Caco-2 (cell line): ENCODE measurements at regions not wholly inside any gene's neighbourhood (a gene's known extent, or its start where the extent isn't known, plus 50 kb on each side); places are given as distances from the start of the nearest gene placed in this dataset.

Source experiments
- BruUV-seq: library from RNA; stranded (reverse); fragments of 400-500 nt; replicated peaks from 2 replicates; lab custom pipeline; 2021; lab: Mats Ljungman, UMichigan
- CTCF ChIA-PET: fragments of 300-600 bp; sonication (Branson Sonifier 250); formaldehyde crosslinking; loops from one replicate; lab custom pipeline; 2022; ENCODE audit warnings: antibody characterized with exemption; lab: Charles Lee
- POLR2A ChIA-PET: fragments of 300-600 bp; sonication (Branson Sonifier 250); formaldehyde crosslinking; loops from one replicate; lab custom pipeline; 2022; ENCODE audit warnings: antibody characterized with exemption; lab: Charles Lee
- DNase-seq, 2 experiments: peaks; one replicate each; pipeline versions ENCODE4 v3.0.0 to v3.0.0-alpha.2; 2020 to 2022
- H3K27me3 ChIP-seq: replicated peaks from 2 replicates; pipeline ENCODE4 v1.6.0; 2011; ENCODE audit warnings: low read length; ENCODE audit not compliant: control insufficient read depth, insufficient read depth
- H3K36me3 ChIP-seq: 2 replicates; pipeline ENCODE4 v1.5.1; 2011; ENCODE audit warnings: low read length; ENCODE audit not compliant: control insufficient read depth, insufficient read depth
- H3K4me1 ChIP-seq: fragments of 250-450 bp; sonication (Bioruptor Pico); 2 replicates; pipeline ENCODE4 v1.5.1; 2020; ENCODE audit warnings: mild to moderate bottlenecking
- H3K4me3 ChIP-seq: 2 replicates; pipeline ENCODE4 v1.5.1; 2011; ENCODE audit warnings: low read depth, mild to moderate bottlenecking, control low read depth, low read length
- H3K9me3 ChIP-seq: fragments of 250-450 bp; sonication (Bioruptor Pico); 2 replicates; pipeline ENCODE4 v1.5.1; 2020; ENCODE audit warnings: mild to moderate bottlenecking, moderate library complexity
- H3K27ac Mint-ChIP-seq: one replicate; pipeline ENCODE4 v1.8.0; 2022; ENCODE audit warnings: mixed read lengths; ENCODE audit not compliant: unreplicated experiment
- H3K27me3 Mint-ChIP-seq: one replicate; pipeline ENCODE4 v1.8.0; 2022; ENCODE audit warnings: mixed read lengths; ENCODE audit not compliant: insufficient read depth, unreplicated experiment
- H3K36me3 Mint-ChIP-seq: one replicate; pipeline ENCODE4 v1.8.0; 2022; ENCODE audit warnings: mild to moderate bottlenecking, mixed read lengths; ENCODE audit not compliant: insufficient read depth, unreplicated experiment
- H3K4me1 Mint-ChIP-seq: one replicate; pipeline ENCODE4 v1.8.0; 2022; ENCODE audit warnings: low read depth, mixed read lengths; ENCODE audit not compliant: unreplicated experiment
- H3K4me3 Mint-ChIP-seq: one replicate; pipeline ENCODE4 v1.8.0; 2022; ENCODE audit warnings: mild to moderate bottlenecking, moderate library complexity, mixed read lengths; ENCODE audit not compliant: unreplicated experiment
- H3K9me3 Mint-ChIP-seq: one replicate; pipeline ENCODE4 v1.8.0; 2022; ENCODE audit warnings: mixed read lengths; ENCODE audit not compliant: unreplicated experiment
- CTCF ChIP-seq, 2 experiments: fragments of 200-600 bp in 1 of 2; IDR thresholded peaks; 1 replicate in 1 of 2; 2 replicates in 1 of 2; pipeline versions ENCODE4 v1.5.1 to v1.8.0; 2011 to 2022; ENCODE audit warnings: antibody characterized with exemption in 1 of 2, control low read depth in 1 of 2, inconsistent platforms in 1 of 2, low read depth in 1 of 2, low read length in 1 of 2, mild to moderate bottlenecking in 1 of 2, moderate library complexity in 1 of 2; ENCODE audit not compliant: insufficient read depth in 1 of 2, severe bottlenecking in 1 of 2, unreplicated experiment in 1 of 2
- intact Hi-C: fragments of 100-400 bp; cut with micrococcal nuclease; formaldehyde crosslinking; loops from one replicate; pipeline ENCODE4 v1.10.0; 2022; ENCODE audit not compliant: unreplicated experiment

- no peak for DNase-seq
- BruUV-seq = no TSS peak
- no peak for TF ChIP-seq CTCF (IDR thresholded peaks at IDR 0.05; ENCODE audit: insufficient read depth in 1 of 2, low read depth in 1 of 2, low read length in 1 of 2, severe bottlenecking in 1 of 2, unreplicated experiment in 1 of 2)
- Histone ChIP-seq H3K4me3 (no peak overlapping the region), H3K27me3 (no peaks in the 10 kb centered on the region), H3K9me3 (no peaks in the 10 kb centered on the region), H3K36me3 (no peaks in the 10 kb centered on the region), H3K4me1 (no peaks in the 10 kb centered on the region)
- intact Hi-C loops = no loop called here
- Mint-ChIP-seq H3K9me3 (no peaks in the 10 kb centered on the region), H3K27me3 (peaks cover 6% of the 10 kb centered on the region), H3K27ac (no peak overlapping the region), H3K36me3 (no peaks in the 10 kb centered on the region), H3K4me3 (no peak overlapping the region), H3K4me1 (no peaks in the 10 kb centered on the region)
- ChIA-PET POLR2A (no interaction called here), CTCF (no interaction called here)
These were observed 415.4 kb upstream of the SEMA6A start for GRCh38 chr5:116989995-116990394.

DNA sequence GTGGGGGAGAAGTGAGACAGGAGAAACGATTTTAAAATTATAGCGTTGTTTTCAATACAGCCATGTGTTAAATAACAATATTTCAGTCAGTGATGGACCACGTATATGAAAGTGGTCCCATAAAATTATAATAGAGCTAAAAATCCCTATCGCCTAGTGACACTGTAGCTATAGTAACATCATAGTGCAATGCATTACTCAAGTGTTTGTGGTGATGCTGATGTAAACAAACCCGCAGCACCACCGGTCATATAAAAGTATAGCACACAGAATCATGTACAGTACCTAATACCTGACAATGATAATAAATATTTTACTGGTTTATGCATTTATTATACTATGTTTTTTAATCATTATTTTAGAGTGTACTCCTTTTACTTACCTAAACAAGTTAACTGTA is 407.4 kb upstream of the SEMA6A start:
- Mint-ChIP-seq H3K9me3 (no peaks in the 10 kb centered on the region), H3K36me3 (no peaks in the 10 kb centered on the region), H3K4me3 (no peak overlapping the region), H3K4me1 (no peaks in the 10 kb centered on the region), H3K27me3 (peaks cover 3% of the 10 kb centered on the region), H3K27ac (no peak overlapping the region)
- POLR2A ChIA-PET = no interaction called here
- no peak for TF ChIP-seq CTCF (IDR thresholded peaks at IDR 0.05; ENCODE audit: insufficient read depth in 1 of 2, low read depth in 1 of 2, low read length in 1 of 2, severe bottlenecking in 1 of 2, unreplicated experiment in 1 of 2)
- Histone ChIP-seq H3K9me3 (no peaks in the 10 kb centered on the region), H3K36me3 (no peaks in the 10 kb centered on the region), H3K27me3 (no peaks in the 10 kb centered on the region), H3K4me3 (no peak overlapping the region), H3K4me1 (no peaks in the 10 kb centered on the region)
- CTCF ChIA-PET = no interaction called here
- intact Hi-C loops = no loop called here
- DNase-seq = no peak
- BruUV-seq = no TSS peak

- H3K9me3 ChIP-seq = no peaks in the 10 kb centered on the region
- H3K36me3 ChIP-seq = no peaks in the 10 kb centered on the region
- no peak for DNase-seq
- intact Hi-C loops = no loop called here
- Mint-ChIP-seq H3K4me1 (no peaks in the 10 kb centered on the region), H3K9me3 (no peaks in the 10 kb centered on the region), H3K36me3 (no peaks in the 10 kb centered on the region), H3K4me3 (no peak overlapping the region), H3K27ac (no peak overlapping the region), H3K27me3 (peaks cover 3% of the 10 kb centered on the region)
- CTCF ChIA-PET = no interaction called here
- H3K4me1 ChIP-seq = no peaks in the 10 kb centered on the region
- H3K27me3 ChIP-seq = no peaks in the 10 kb centered on the region
- H3K4me3 ChIP-seq = no peak overlapping the region
- TF ChIP-seq CTCF (IDR thresholded peaks at IDR 0.05; ENCODE audit: insufficient read depth in 1 of 2, low read depth in 1 of 2, low read length in 1 of 2, severe bottlenecking in 1 of 2, unreplicated experiment in 1 of 2) = no peak
- POLR2A ChIA-PET = no interaction called here
- no TSS peak for BruUV-seq
These were observed 406.0 kb upstream of the SEMA6A start for GRCh38 chr5:116980581-116980980.
